Psoas muscle (tissue), 7 donors: ENCODE measurements at regions not wholly inside any gene's neighbourhood (a gene's known extent, or its start where the extent isn't known, plus 50 kb on each side); places are given as distances from the start of the nearest gene placed in this dataset.

ENCODE experiments used
- ATAC-seq, 4 donors: fragments of 200-7000 bp; cut with Tn5 transposase; one replicate each; pipeline ENCODE4 v1.9.1; 2020; ENCODE audit warnings: moderate library complexity in 3 of 4, mild to moderate bottlenecking in 2 of 4
- DNase-seq, 2 donors: peaks; one replicate each; pipeline ENCODE4 v3.0.0-alpha.2; 2020
- H3K27ac ChIP-seq: fragments of 200-600 bp; one replicate; pipeline ENCODE4 v1.8.0; 2022
- H3K27me3 ChIP-seq, 3 donors: fragments of 200-600 bp in 1 of 3; one replicate each; pipeline versions ENCODE4 v1.6.1 to v1.8.0; 2013 to 2022; ENCODE audit warnings: low read length in 2 of 3, mild to moderate bottlenecking in 2 of 3, moderate library complexity in 1 of 3; ENCODE audit not compliant: insufficient read depth in 3 of 3
- H3K36me3 ChIP-seq, 2 donors: fragments of 200-600 bp in 1 of 2; one replicate each; pipeline versions ENCODE4 v1.6.1 to v1.8.0; 2013 to 2022; ENCODE audit warnings: low read depth in 1 of 2, mild to moderate bottlenecking in 1 of 2, moderate library complexity in 1 of 2; ENCODE audit not compliant: insufficient read depth in 1 of 2
- H3K4me1 ChIP-seq: fragments of 200-600 bp; one replicate; pipeline ENCODE4 v1.8.0; 2022
- H3K4me3 ChIP-seq: fragments of 200-600 bp; one replicate; pipeline ENCODE4 v1.8.0; 2022; ENCODE audit warnings: mild to moderate bottlenecking
- H3K9me3 ChIP-seq: fragments of 200-600 bp; one replicate; pipeline ENCODE4 v1.8.0; 2022
- CTCF ChIP-seq: fragments of 200-600 bp; IDR thresholded peaks from one replicate; pipeline ENCODE4 v1.8.0; 2022; ENCODE audit warnings: antibody characterized with exemption
- WGBS, 3 donors: extraction: QIAGEN DNeasy Blood & Tissue Kit; methylation state at CpG; one replicate each; pipeline versions ENCODE4 v1.1.6 to v1.1.7; 2013; 5-methylcytosine and 5-hydroxymethylcytosine counted together
- intact Hi-C, 2 donors: fragments of 100-400 bp; cut with DNase I; formaldehyde crosslinking; loops; one replicate each; pipeline versions ENCODE4 v1.11.0 to v1.14.2; 2022
- donor health status: healthy with polysubstance abuse.
- donor health status: DM: no; HTN: no; CAD: no; lungs with moderate emphysema.
- donor health status: Bipolar disorder and iron deficiency.
- donor health status: healthy.
- donor health status: DM: yes; HTN: yes; CAD: no.
- donor health status: DM: no; HTN: no; CAD: no.
- donor health status: DM: yes; HTN: yes; CAD: no.

- H3K9me3 ChIP-seq = no peaks in the 10 kb centered on the region
- H3K27ac ChIP-seq = no peak overlapping the region
- intact Hi-C loops = no loop called here
- H3K4me1 ChIP-seq = no peaks in the 10 kb centered on the region
- TF ChIP-seq CTCF = no peak
- WGBS, 3 donors = 70 to 80% (median 70%) methylated on average over 3 of the region's 3 CpGs
- peaks cover 0 to 1% (median 0%) of the 10 kb centered on the region in 3 donors for H3K27me3 ChIP-seq
- no peak overlapping the region for H3K4me3 ChIP-seq
- DNase-seq (no peak), ATAC-seq (no peak)
- no peaks in the 10 kb centered on the region for H3K36me3 ChIP-seq
Measured at GRCh38 chr18:5667356-5667755, 123.6 kb upstream of the EPB41L3 start.

GRCh38 chr18:5662586-5663090 is 118.8 kb upstream of the EPB41L3 start:
- 52 to 54% (median 52%) methylated on average over 3 of the region's 3 CpGs for WGBS, 3 donors

GRCh38 chr18:5661179-5661578 is 117.4 kb upstream of the EPB41L3 start:
- no peak for TF ChIP-seq CTCF
- Histone ChIP-seq H3K36me3 (no peaks in the 10 kb centered on the region), H3K4me3 (no peak overlapping the region), H3K27me3 (peaks cover 0 to 7% (median 0%) of the 10 kb centered on the region in 3 donors), H3K4me1 (no peaks in the 10 kb centered on the region), H3K9me3 (no peaks in the 10 kb centered on the region), H3K27ac (no peak overlapping the region)
- no peak for ATAC-seq
- intact Hi-C loops = no loop called here
- WGBS, 3 donors = 90 to 97% (median 93%) methylated on average over 1 of the region's 1 CpG
- no peak for DNase-seq

More at GRCh38 chr18:5662586-5663090, 118.8 kb upstream of the EPB41L3 start:
- no peak overlapping the region for H3K4me3 ChIP-seq
- ATAC-seq = no peak
- intact Hi-C loops = no loop called here
- no peaks in the 10 kb centered on the region for H3K9me3 ChIP-seq
- peaks cover 0 to 7% (median 0%) of the 10 kb centered on the region in 3 donors for H3K27me3 ChIP-seq
- no peak overlapping the region for H3K27ac ChIP-seq
- DNase-seq = no peak
- no peaks in the 10 kb centered on the region for H3K36me3 ChIP-seq
- TF ChIP-seq CTCF = no peak
- H3K4me1 ChIP-seq = no peaks in the 10 kb centered on the region

GRCh38 chr18:5653802-5654201 is 110.0 kb upstream of the EPB41L3 start:
- ATAC-seq (no peak), DNase-seq (no peak)
- Histone ChIP-seq H3K27ac (no peak overlapping the region), H3K9me3 (no peaks in the 10 kb centered on the region), H3K4me3 (no peak overlapping the region), H3K27me3 (no peaks in the 10 kb centered on the region), H3K4me1 (no peaks in the 10 kb centered on the region), H3K36me3 (no peaks in the 10 kb centered on the region)
- TF ChIP-seq CTCF = no peak
- WGBS, 3 donors = 73 to 79% (median 74%) methylated on average over 3 of the region's 3 CpGs
- intact Hi-C loops = loop anchor here in 1 of 2 donors (10.0 kb wide), 1 partner anchor 401 kb away; no protein-coding TSS in a partner anchor

- intact Hi-C loops = loop anchor here in 1 of 2 donors (10.0 kb wide), 1 partner anchor 403 kb away; no protein-coding TSS in a partner anchor
- TF ChIP-seq CTCF = no peak
- DNase-seq (no peak), ATAC-seq (no peak)
- no peaks in the 10 kb centered on the region for H3K36me3 ChIP-seq
- no peak overlapping the region for H3K4me3 ChIP-seq
- no peaks in the 10 kb centered on the region for H3K27me3 ChIP-seq
- no peaks in the 10 kb centered on the region for H3K9me3 ChIP-seq
- no peak overlapping the region for H3K27ac ChIP-seq
- H3K4me1 ChIP-seq = no peaks in the 10 kb centered on the region
Measured at GRCh38 chr18:5651736-5652135, 107.9 kb upstream of the EPB41L3 start.
